GM23248 (cell line): ENCODE measurements at regions not wholly inside any gene's neighbourhood (a gene's known extent, or its start where the extent isn't known, plus 50 kb on each side); places are given as distances from the start of the nearest gene placed in this dataset.

ENCODE experiments used
- DNase-seq: peaks from one replicate; pipeline ENCODE4 v3.0.0-alpha.2; 2015
- H2AFZ ChIP-seq: fragments of 200-600 bp; sonication (generic); 2 replicates; pipeline ENCODE4 v1.6.1; 2016; ENCODE audit warnings: antibody characterized with exemption
- H3F3A ChIP-seq: fragments of 200-600 bp; sonication (generic); 2 replicates; pipeline ENCODE4 v1.6.1; 2016; ENCODE audit warnings: mild to moderate bottlenecking, antibody characterized with exemption, mixed run types; ENCODE audit not compliant: insufficient read depth
- H3K27ac ChIP-seq: fragments of 200-600 bp; sonication (generic); 2 replicates; pipeline ENCODE4 v1.5.1; 2016; ENCODE audit warnings: mild to moderate bottlenecking
- H3K27me3 ChIP-seq: fragments of 200-600 bp; sonication (generic); replicated peaks from 2 replicates; pipeline ENCODE4 v1.6.1; 2016; ENCODE audit warnings: mild to moderate bottlenecking; ENCODE audit not compliant: insufficient read depth
- H3K36me3 ChIP-seq: fragments of 200-600 bp; sonication (generic); 2 replicates; pipeline ENCODE4 v1.6.1; 2016; ENCODE audit warnings: low read depth, mild to moderate bottlenecking
- H3K4me1 ChIP-seq: fragments of 200-600 bp; sonication (generic); 2 replicates; pipeline ENCODE4 v1.6.1; 2016; ENCODE audit warnings: mild to moderate bottlenecking; ENCODE audit not compliant: insufficient read depth
- H3K4me2 ChIP-seq: fragments of 200-600 bp; sonication (generic); one replicate; pipeline ENCODE4 v1.6.1; 2016; ENCODE audit warnings: mild to moderate bottlenecking; ENCODE audit not compliant: unreplicated experiment
- H3K4me3 ChIP-seq: fragments of 200-600 bp; sonication (generic); 2 replicates; pipeline ENCODE4 v1.5.1; 2016; ENCODE audit warnings: mild to moderate bottlenecking
- H3K79me2 ChIP-seq: fragments of 200-600 bp; sonication (generic); 2 replicates; pipeline ENCODE4 v1.6.1; 2016; ENCODE audit warnings: mild to moderate bottlenecking; ENCODE audit not compliant: insufficient read depth
- H3K9ac ChIP-seq: fragments of 200-600 bp; sonication (generic); 2 replicates; pipeline ENCODE4 v1.6.1; 2016; ENCODE audit warnings: mild to moderate bottlenecking
- H3K9me2 ChIP-seq: fragments of 200-600 bp; sonication (generic); 2 replicates; pipeline ENCODE4 v1.6.1; 2016; ENCODE audit warnings: mixed run types, mild to moderate bottlenecking, moderate library complexity; ENCODE audit not compliant: insufficient read depth
- H3K9me3 ChIP-seq: fragments of 200-600 bp; sonication (generic); one replicate; pipeline ENCODE4 v1.6.1; 2017; ENCODE audit warnings: low read depth
- H4K20me1 ChIP-seq: fragments of 200-600 bp; sonication (generic); 2 replicates; pipeline ENCODE4 v1.6.0; 2016; ENCODE audit not compliant: insufficient read depth
- EZH2 ChIP-seq: fragments of 200-600 bp; sonication (generic); IDR thresholded peaks from 2 replicates; pipeline ENCODE4 v1.6.1; 2018; ENCODE audit warnings: antibody characterized with exemption, mild to moderate bottlenecking; ENCODE audit not compliant: insufficient read depth, poor library complexity, severe bottlenecking
- EZH2phosphoT487 ChIP-seq: fragments of 200-600 bp; sonication (generic); IDR thresholded peaks from 2 replicates; pipeline ENCODE4 v1.6.1; 2018; ENCODE audit warnings: antibody characterized with exemption, moderate library complexity, mild to moderate bottlenecking, low read depth; ENCODE audit not compliant: insufficient read depth
- WGBS, 2 experiments: methylation state at CpG; one replicate each; pipeline ENCODE4 v1.1.6; 2015 to 2017; ENCODE audit warnings: low lambda C conversion rate in 2 of 2, low coverage in 1 of 2; ENCODE audit errors: missing lambda C conversion rate in 2 of 2; 5-methylcytosine and 5-hydroxymethylcytosine counted together
- in situ Hi-C: fragments of 300-500 bp; cut with MboI; formaldehyde crosslinking; loops from 2 replicates; pipeline ENCODE4 v1.15.0; 2020

GRCh38 chr16:63602206-63602927, 1519.5 kb downstream of the CDH11 start:
- H3K36me3 ChIP-seq: no peaks in the 10 kb centered on the region
- no peaks in the 10 kb centered on the region for H3K27me3 ChIP-seq
- no peaks in the 10 kb centered on the region for H3K9me2 ChIP-seq
- no peak overlapping the region for H3K4me2 ChIP-seq
- no peaks in the 10 kb centered on the region for H3F3A ChIP-seq
- WGBS, 2 experiments: 10 to 17% methylated on average over 2 to 3 of the region's 3 CpGs
- in situ Hi-C loops: no loop called here
- no peaks in the 10 kb centered on the region for H3K4me1 ChIP-seq
- no peak overlapping the region for H3K4me3 ChIP-seq
- H3K79me2 ChIP-seq: no peaks in the 10 kb centered on the region
- TF ChIP-seq EZH2 (no peak), EZH2phosphoT487 (no peak)
- H2AFZ ChIP-seq: no peak overlapping the region
- H3K9me3 ChIP-seq: no peaks in the 10 kb centered on the region
- no peak overlapping the region for H3K27ac ChIP-seq
- no peak overlapping the region for H3K9ac ChIP-seq
- no peaks in the 10 kb centered on the region for H4K20me1 ChIP-seq
- no peak for DNase-seq

GRCh38 chr16:63596716-63597115, 1525.1 kb downstream of the CDH11 start:
- no peaks in the 10 kb centered on the region for H3K4me1 ChIP-seq
- H4K20me1 ChIP-seq: no peaks in the 10 kb centered on the region
- TF ChIP-seq EZH2 (no peak), EZH2phosphoT487 (no peak)
- H3K9me2 ChIP-seq: no peaks in the 10 kb centered on the region
- no peak overlapping the region for H3K27ac ChIP-seq
- no peaks in the 10 kb centered on the region for H3K36me3 ChIP-seq
- H3K79me2 ChIP-seq: no peaks in the 10 kb centered on the region
- H3K4me3 ChIP-seq: no peak overlapping the region
- H2AFZ ChIP-seq: no peak overlapping the region
- no peaks in the 10 kb centered on the region for H3K9me3 ChIP-seq
- in situ Hi-C loops: no loop called here
- DNase-seq: no peak
- H3K9ac ChIP-seq: no peak overlapping the region
- no peaks in the 10 kb centered on the region for H3K27me3 ChIP-seq
- WGBS, 2 experiments: 0% methylated on average over 1 of the region's 1 CpG
- H3F3A ChIP-seq: no peaks in the 10 kb centered on the region
- no peak overlapping the region for H3K4me2 ChIP-seq

GRCh38 chr16:63592852-63593251, 1529.0 kb downstream of the CDH11 start:
- no peaks in the 10 kb centered on the region for H3K79me2 ChIP-seq
- no peaks in the 10 kb centered on the region for H3K9me3 ChIP-seq
- no peak overlapping the region for H3K4me3 ChIP-seq
- no peak overlapping the region for H3K9ac ChIP-seq
- H3K27me3 ChIP-seq: no peaks in the 10 kb centered on the region
- no peaks in the 10 kb centered on the region for H3F3A ChIP-seq
- no peaks in the 10 kb centered on the region for H3K9me2 ChIP-seq
- H3K27ac ChIP-seq: no peak overlapping the region
- H3K4me1 ChIP-seq: no peaks in the 10 kb centered on the region
- no peak overlapping the region for H2AFZ ChIP-seq
- H4K20me1 ChIP-seq: no peaks in the 10 kb centered on the region
- H3K4me2 ChIP-seq: no peak overlapping the region
- TF ChIP-seq EZH2phosphoT487 (no peak), EZH2 (no peak)
- DNase-seq: no peak
- 23 to 29% methylated on average over 3 of the region's 3 CpGs for WGBS, 2 experiments
- in situ Hi-C loops: no loop called here
- H3K36me3 ChIP-seq: no peaks in the 10 kb centered on the region

- H2AFZ ChIP-seq: no peak overlapping the region
- DNase-seq: no peak
- no peaks in the 10 kb centered on the region for H3K4me1 ChIP-seq
- no peaks in the 10 kb centered on the region for H4K20me1 ChIP-seq
- TF ChIP-seq EZH2phosphoT487: no peak
- TF ChIP-seq EZH2: no peak
- no peak overlapping the region for H3K4me2 ChIP-seq
- H3K4me3 ChIP-seq: no peak overlapping the region
- in situ Hi-C loops: no loop called here
- H3K27me3 ChIP-seq: no peaks in the 10 kb centered on the region
- no peak overlapping the region for H3K27ac ChIP-seq
- WGBS, 2 experiments: 2% methylated on average over 5 of the region's 5 CpGs
- no peaks in the 10 kb centered on the region for H3F3A ChIP-seq
- H3K9me3 ChIP-seq: no peaks in the 10 kb centered on the region
- H3K79me2 ChIP-seq: no peaks in the 10 kb centered on the region
- H3K9ac ChIP-seq: no peak overlapping the region
- no peaks in the 10 kb centered on the region for H3K36me3 ChIP-seq
- H3K9me2 ChIP-seq: no peaks in the 10 kb centered on the region
These were observed 1540.3 kb downstream of the CDH11 start for GRCh38 chr16:63581570-63581969.

- Histone ChIP-seq H3K27me3 (no peaks in the 10 kb centered on the region), H2AFZ (no peak overlapping the region), H3K9ac (no peak overlapping the region), H3K4me3 (no peak overlapping the region), H3F3A (no peaks in the 10 kb centered on the region), H3K9me3 (no peaks in the 10 kb centered on the region), H3K4me2 (no peak overlapping the region), H3K36me3 (no peaks in the 10 kb centered on the region), H4K20me1 (no peaks in the 10 kb centered on the region), H3K4me1 (no peaks in the 10 kb centered on the region), H3K27ac (no peak overlapping the region), H3K79me2 (no peaks in the 10 kb centered on the region), H3K9me2 (no peaks in the 10 kb centered on the region)
- TF ChIP-seq EZH2 (no peak), EZH2phosphoT487 (no peak)
- 22 to 30% methylated on average over 1 of the region's 1 CpG for WGBS, 2 experiments
- DNase-seq: no peak
- in situ Hi-C loops: no loop called here
These were observed 1542.6 kb upstream of the CDH8 start for GRCh38 chr16:63578791-63579190.
